Stimulated activated naive CD8-positive, alpha-beta T cell treated with anti-CD3 and anti-CD28 coated beads, Interleukin-15, Interleukin-2, amounts not matched to agents 100 ng/mL and 50 ng/mL, for 24 hours (primary cell): ENCODE measurements at regions not wholly inside any gene's neighbourhood (a gene's known extent, or its start where the extent isn't known, plus 50 kb on each side); places are given as distances from the start of the nearest gene placed in this dataset.
A peak's percentile ranks its signal among the peaks of the same experiment; 100 is the strongest.
"Not testable (repeated sequence)": the region's sequence is repeated elsewhere in the genome, so short reads cannot be mapped to it uniquely, and the experiment has no call there.

ENCODE experiments used
- H3K27ac Mint-ChIP-seq: one replicate; pipeline ENCODE4 v1.8.0; 2021; ENCODE audit warnings: mild to moderate bottlenecking, mixed read lengths
- H3K27me3 Mint-ChIP-seq: one replicate; pipeline ENCODE4 v1.8.0; 2021; ENCODE audit warnings: mixed read lengths
- H3K36me3 Mint-ChIP-seq: one replicate; pipeline ENCODE4 v1.8.0; 2021; ENCODE audit warnings: low read depth, mixed read lengths
- H3K4me1 Mint-ChIP-seq: one replicate; pipeline ENCODE4 v1.8.0; 2021; ENCODE audit warnings: low read depth, mixed read lengths
- H3K4me3 Mint-ChIP-seq: one replicate; pipeline ENCODE4 v1.8.0; 2021; ENCODE audit warnings: mild to moderate bottlenecking, mixed read lengths
- H3K9me3 Mint-ChIP-seq: one replicate; pipeline ENCODE4 v1.8.0; 2021; ENCODE audit warnings: mixed read lengths

DNA sequence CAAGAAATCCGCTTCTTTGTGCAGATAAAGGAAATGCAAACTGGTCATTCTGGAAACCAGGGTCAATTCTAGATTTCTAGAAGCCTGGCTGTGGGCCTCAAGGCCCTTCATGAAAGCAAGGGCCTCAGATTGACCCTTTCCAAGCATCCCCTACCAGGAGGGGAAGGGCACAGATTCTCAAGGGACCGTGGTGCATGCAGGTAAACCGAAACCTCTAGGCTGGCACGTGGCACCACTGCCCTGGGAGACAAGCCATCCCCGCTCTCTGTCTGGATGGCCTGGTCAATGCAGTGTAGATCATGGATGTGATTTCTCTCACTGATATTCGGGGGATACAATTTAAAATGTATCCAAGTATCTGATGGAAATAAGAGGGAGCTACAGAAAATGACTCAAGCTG lies 69.4 kb downstream of the TOMM20 start:
- Mint-ChIP-seq H3K36me3 (no peaks in the 10 kb centered on the region), H3K4me1 (peaks cover 20% of the 10 kb centered on the region), H3K9me3 (no peaks in the 10 kb centered on the region), H3K4me3 (no peak overlapping the region), H3K27me3 (no peaks in the 10 kb centered on the region), H3K27ac (no peak overlapping the region)

DNA sequence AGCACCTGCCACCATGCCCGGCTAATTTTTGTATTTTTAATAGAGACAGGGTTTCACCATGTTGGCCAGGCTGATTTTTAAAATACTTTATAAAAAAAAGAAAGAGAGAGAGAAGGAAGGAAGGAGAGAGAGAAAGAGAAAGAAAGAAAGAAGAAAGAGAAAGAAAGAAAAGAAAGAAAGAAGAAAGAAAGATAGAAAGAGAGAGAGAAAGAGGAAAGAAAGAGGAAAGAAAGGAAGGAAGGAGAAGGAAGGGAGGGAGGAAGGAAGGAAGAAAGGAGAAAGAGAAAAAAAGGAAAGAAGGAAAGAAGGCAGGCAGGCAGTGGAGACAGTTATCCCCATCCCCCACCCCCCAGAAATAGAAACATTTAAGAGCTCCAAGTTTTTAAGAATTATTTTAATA lies 69.9 kb downstream of the TOMM20 start:
- Mint-ChIP-seq H3K36me3 (no peaks in the 10 kb centered on the region), H3K27me3 (no peaks in the 10 kb centered on the region), H3K27ac (no peak overlapping the region), H3K9me3 (no peaks in the 10 kb centered on the region), H3K4me1 (peaks cover 16% of the 10 kb centered on the region), H3K4me3 (no peak overlapping the region)

DNA sequence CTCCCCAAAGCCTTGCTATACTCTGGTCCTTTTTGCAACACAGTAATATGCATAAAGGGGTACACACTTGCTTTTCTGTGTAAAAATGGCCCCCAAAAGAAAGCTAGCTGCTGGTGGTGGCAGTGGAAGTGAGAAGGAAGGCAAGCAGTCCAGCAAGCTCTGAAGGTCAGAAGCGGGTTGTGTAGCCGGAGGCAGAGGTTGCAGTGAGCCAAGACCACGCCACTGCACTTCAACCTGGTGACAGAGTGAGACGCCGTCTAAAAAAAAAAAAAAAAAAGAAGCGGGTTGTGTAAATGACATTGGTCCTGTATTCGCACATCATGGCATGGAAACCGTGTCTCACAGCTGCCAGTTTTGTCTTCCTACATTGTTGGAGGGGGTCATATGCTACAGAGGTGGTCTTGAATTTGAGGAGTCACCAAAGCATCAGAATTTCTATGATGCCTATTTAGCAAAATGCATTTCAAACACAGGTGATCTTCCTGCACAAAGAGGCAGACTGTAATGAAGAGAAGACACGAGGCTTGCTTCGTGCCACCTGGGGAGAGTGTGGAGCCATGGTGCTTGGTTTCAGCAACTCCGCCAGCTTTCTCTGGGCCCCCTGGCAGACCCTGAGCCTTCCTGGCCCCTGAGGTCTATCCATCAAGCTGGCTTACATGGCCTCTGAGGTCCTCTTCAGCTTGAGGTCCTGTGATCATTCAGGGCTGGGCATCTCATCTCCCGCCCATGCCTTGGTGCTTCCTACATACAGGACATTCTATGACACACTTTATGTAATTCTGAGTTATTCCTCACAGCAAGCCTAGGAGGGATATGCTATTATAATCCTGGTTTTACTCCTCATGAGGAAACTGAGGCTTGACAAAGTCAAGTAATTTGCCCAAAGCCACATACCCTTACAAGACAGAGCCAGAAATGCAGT lies 71.0 kb downstream of the TOMM20 start:
- Mint-ChIP-seq H3K27me3 (no peaks in the 10 kb centered on the region), H3K27ac (no peak overlapping the region), H3K36me3 (no peaks in the 10 kb centered on the region), H3K9me3 (no peaks in the 10 kb centered on the region), H3K4me3 (no peak overlapping the region), H3K4me1 (peaks cover 10% of the 10 kb centered on the region)

DNA sequence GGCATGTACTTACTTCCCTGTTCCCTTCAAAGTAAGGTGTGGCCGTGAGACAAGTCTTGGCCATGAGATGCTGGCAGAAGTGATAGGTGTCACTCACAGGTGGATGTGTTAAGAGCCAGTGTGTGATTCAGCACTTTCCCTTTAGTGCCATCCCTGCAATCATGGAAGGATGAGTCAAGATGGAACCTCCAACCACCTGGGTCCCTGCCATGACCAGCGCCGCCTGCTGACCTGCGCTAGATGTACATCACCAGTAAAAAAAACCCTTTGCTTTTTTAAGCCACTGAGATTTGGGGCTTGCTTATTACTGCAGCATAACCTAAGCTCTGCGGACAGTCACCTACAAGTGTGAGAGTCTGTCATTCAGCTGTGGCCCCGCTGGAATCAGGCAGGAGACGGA lies 71.7 kb downstream of the TOMM20 start:
- H3K36me3 Mint-ChIP-seq = no peaks in the 10 kb centered on the region
- H3K27me3 Mint-ChIP-seq = no peaks in the 10 kb centered on the region
- peaks cover 16% of the 10 kb centered on the region for H3K4me1 Mint-ChIP-seq
- H3K4me3 Mint-ChIP-seq = no peak overlapping the region
- no peaks in the 10 kb centered on the region for H3K9me3 Mint-ChIP-seq
- peak overlapping the region; percentile 72 for H3K27ac Mint-ChIP-seq

GRCh38 chr1:235054936-235055335 lies 73.7 kb downstream of the TOMM20 start:
- H3K4me1 Mint-ChIP-seq = peaks cover 27% of the 10 kb centered on the region
- H3K36me3 Mint-ChIP-seq = no peaks in the 10 kb centered on the region
- no peaks in the 10 kb centered on the region for H3K27me3 Mint-ChIP-seq
- no peak overlapping the region for H3K27ac Mint-ChIP-seq
- no peak overlapping the region for H3K4me3 Mint-ChIP-seq
- no peaks in the 10 kb centered on the region for H3K9me3 Mint-ChIP-seq

DNA sequence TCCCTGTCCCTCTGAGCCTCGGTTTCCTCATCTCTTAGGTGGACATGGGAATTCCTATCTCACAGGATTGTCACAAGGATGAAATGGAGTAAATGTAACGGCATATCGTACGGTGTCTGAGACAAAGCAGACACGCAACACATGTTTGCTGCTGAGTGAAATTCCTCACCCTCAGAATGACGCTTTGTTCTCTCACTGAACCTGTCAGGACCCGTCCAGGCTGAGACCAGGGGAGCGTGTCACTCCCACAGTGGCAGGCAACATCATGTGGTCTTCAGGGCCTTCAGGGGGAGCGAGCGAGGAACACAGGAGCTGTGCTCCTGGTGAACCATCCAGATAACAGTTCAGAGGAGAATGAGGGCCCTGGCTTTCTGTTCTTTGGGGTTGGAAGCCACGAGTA lies 74.2 kb downstream of the TOMM20 start:
- Mint-ChIP-seq H3K27ac (peak overlapping the region; percentile 55), H3K4me3 (no peak overlapping the region), H3K27me3 (no peaks in the 10 kb centered on the region), H3K36me3 (no peaks in the 10 kb centered on the region), H3K4me1 (peaks cover 32% of the 10 kb centered on the region), H3K9me3 (no peaks in the 10 kb centered on the region)

- Mint-ChIP-seq H3K27ac (peak overlapping the region; percentile 2), H3K4me1 (peaks cover 48% of the 10 kb centered on the region), H3K27me3 (no peaks in the 10 kb centered on the region), H3K4me3 (no peak overlapping the region), H3K36me3 (no peaks in the 10 kb centered on the region), H3K9me3 (no peaks in the 10 kb centered on the region)
Measured at GRCh38 chr1:235052067-235053008, 76.3 kb downstream of the TOMM20 start.

- H3K9me3 Mint-ChIP-seq = no peaks in the 10 kb centered on the region
- no peaks in the 10 kb centered on the region for H3K36me3 Mint-ChIP-seq
- H3K4me3 Mint-ChIP-seq = no peak overlapping the region
- H3K4me1 Mint-ChIP-seq = peaks cover 44% of the 10 kb centered on the region
- H3K27ac Mint-ChIP-seq = no peak overlapping the region
- no peaks in the 10 kb centered on the region for H3K27me3 Mint-ChIP-seq
Measured at GRCh38 chr1:235051521-235051920, 77.1 kb downstream of the TOMM20 start.

GRCh38 chr1:235050911-235051360 lies 77.7 kb downstream of the TOMM20 start:
- Mint-ChIP-seq H3K36me3 (no peaks in the 10 kb centered on the region), H3K27me3 (no peaks in the 10 kb centered on the region), H3K4me1 (peaks cover 49% of the 10 kb centered on the region), H3K4me3 (no peak overlapping the region), H3K9me3 (no peaks in the 10 kb centered on the region), H3K27ac (peak overlapping the region; percentile 63)

DNA sequence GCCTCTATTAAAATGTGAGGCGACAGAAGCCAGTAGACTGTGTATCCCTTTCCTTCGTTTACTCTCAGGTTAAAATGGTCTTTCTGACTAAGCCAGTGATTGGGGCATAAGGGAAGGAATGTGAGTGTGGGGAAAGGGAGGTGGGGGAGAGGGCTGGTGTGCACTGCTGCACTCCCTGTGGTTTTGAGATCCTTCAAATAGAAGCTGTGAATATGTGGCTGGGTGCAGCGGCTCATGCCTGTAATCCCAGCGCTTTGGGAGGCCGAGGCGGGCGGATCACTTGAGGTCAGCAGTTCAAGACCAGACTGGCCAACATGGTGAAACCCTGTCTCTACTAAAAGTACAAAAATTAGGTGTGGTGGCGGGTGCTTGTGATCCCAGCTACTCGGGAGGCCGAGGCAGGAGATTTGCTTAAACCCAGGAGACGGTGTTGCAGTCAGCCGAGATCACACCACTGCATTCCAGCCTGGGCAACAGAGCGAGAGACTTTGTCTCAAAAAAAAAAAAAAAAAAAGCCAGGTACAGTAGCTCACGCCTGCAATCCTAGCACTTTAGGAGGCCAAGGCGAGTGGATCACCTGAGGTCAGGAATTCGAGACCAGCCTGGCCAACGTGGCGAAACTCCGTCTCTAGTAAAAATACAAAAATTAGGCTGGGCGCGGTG lies 78.8 kb downstream of the TOMM20 start:
- not testable (repeated sequence) for H3K36me3 Mint-ChIP-seq, H3K9me3 Mint-ChIP-seq, H3K4me3 Mint-ChIP-seq, H3K27me3 Mint-ChIP-seq
- peak overlapping the region; percentile 61 for H3K27ac Mint-ChIP-seq
- H3K4me1 Mint-ChIP-seq = peaks cover 60% of the 10 kb centered on the region

- Mint-ChIP-seq H3K27ac (peak overlapping the region; percentile 61), H3K9me3 (no peaks in the 10 kb centered on the region), H3K4me1 (peaks cover 64% of the 10 kb centered on the region), H3K36me3 (no peaks in the 10 kb centered on the region), H3K4me3 (no peak overlapping the region), H3K27me3 (no peaks in the 10 kb centered on the region)
Measured at GRCh38 chr1:235049217-235049616, 79.4 kb downstream of the TOMM20 start.

DNA sequence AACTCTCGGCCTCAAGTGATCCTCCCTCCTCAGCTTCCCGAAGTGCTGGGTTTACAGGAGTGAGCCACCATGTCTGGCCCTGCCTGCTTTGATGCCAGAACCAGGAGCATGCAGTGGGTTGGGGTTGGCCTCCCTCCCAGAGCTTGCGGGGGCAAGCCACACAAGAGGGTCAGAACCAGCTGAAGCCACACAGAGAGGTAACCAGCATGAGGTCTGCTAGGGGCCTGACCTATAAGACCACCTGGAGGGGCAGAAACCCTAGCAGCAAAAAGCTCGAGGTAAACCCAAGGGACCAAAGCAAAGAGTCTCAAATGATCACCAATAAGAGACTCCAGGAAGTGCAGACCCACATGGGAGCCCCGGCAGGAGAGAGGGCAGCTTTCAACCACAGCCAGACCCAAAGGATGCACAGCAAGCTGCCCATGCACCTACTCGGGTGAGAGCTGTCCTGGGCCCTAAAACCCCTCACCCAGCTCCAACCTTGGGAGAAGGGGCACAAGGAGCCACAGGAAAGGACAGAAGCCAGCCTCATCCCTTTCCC lies 81.2 kb downstream of the TOMM20 start:
- Mint-ChIP-seq H3K27ac (peak overlapping the region; percentile 91), H3K9me3 (no peaks in the 10 kb centered on the region), H3K27me3 (no peaks in the 10 kb centered on the region), H3K4me3 (peak overlapping the region; percentile 58), H3K4me1 (peaks cover 62% of the 10 kb centered on the region), H3K36me3 (no peaks in the 10 kb centered on the region)

GRCh38 chr1:235045921-235046601 lies 82.6 kb downstream of the TOMM20 start:
- no peaks in the 10 kb centered on the region for H3K36me3 Mint-ChIP-seq
- peak overlapping the region; percentile 37 for H3K27ac Mint-ChIP-seq
- no peak overlapping the region for H3K4me3 Mint-ChIP-seq
- H3K27me3 Mint-ChIP-seq = no peaks in the 10 kb centered on the region
- H3K9me3 Mint-ChIP-seq = no peaks in the 10 kb centered on the region
- H3K4me1 Mint-ChIP-seq = peaks cover 54% of the 10 kb centered on the region
